HepG2 (cell line): ENCODE measurements at regions not wholly inside any gene's neighbourhood (a gene's known extent, or its start where the extent isn't known, plus 50 kb on each side); places are given as distances from the start of the nearest gene placed in this dataset.

ENCODE experiments used
- ATAC-seq: fragments of 200-7000 bp; cut with Tn5 transposase; 3 replicates; pipeline ENCODE4 v1.9.1; 2020; ENCODE audit warnings: mild to moderate bottlenecking, moderate library complexity
- BruUV-seq: library from RNA; stranded (reverse); fragments of 400-500 nt; replicated peaks from 2 replicates; lab custom pipeline; 2021; lab: Mats Ljungman, UMichigan
- CTCF ChIA-PET: fragments of 300-600 bp; formaldehyde crosslinking; extraction: SDS; loops from one replicate; lab custom pipeline; 2021; ENCODE audit warnings: low total read pairs, inconsistent platforms, low intra/inter-chr PET ratio; lab: Yijun Ruan, JAX
- POLR2A ChIA-PET: fragments of 350-600 bp; sonication (Branson Sonifier 250); formaldehyde crosslinking; loops from one replicate; lab custom pipeline; 2020; ENCODE audit warnings: antibody characterized with exemption, inconsistent platforms; lab: Yijun Ruan, JAX
- DNase-seq: peaks from one replicate; pipeline ENCODE4 v3.0.0-alpha.2; 2015; ENCODE audit warnings: low spot score
- FAIRE-seq: peaks from 3 replicates; lab custom pipeline; 2011; peaks lifted over from hg19 to GRCh38; lab: Jason Lieb, UNC
- H2AFZ ChIP-seq: one replicate; pipeline ENCODE4 v1.6.1; 2011; ENCODE audit warnings: low read length, inconsistent platforms
- H3K27ac ChIP-seq: fragments of 300-600 bp; 3 replicates; pipeline ENCODE4 v1.8.0; 2011; ENCODE audit warnings: mixed run types, mild to moderate bottlenecking, mixed read lengths, low read length, inconsistent platforms; ENCODE audit not compliant: insufficient read depth; ENCODE audit errors: extremely low read length
- H3K27me3 ChIP-seq, 2 experiments: fragments of 200-600 bp in 1 of 2; 2 replicates in 1 of 2; 3 replicates in 1 of 2; pipeline versions ENCODE4 v1.6.0 to v1.8.0; 2011; ENCODE audit warnings: low read length in 2 of 2, mild to moderate bottlenecking in 2 of 2, moderate library complexity in 2 of 2, inconsistent platforms in 1 of 2; ENCODE audit not compliant: insufficient read depth in 2 of 2, control insufficient read depth in 1 of 2
- H3K36me3 ChIP-seq, 2 experiments: fragments of 200-600 bp in 1 of 2; replicated peaks in 1 of 2; 2 replicates in 1 of 2; 3 replicates in 1 of 2; pipeline versions ENCODE4 v1.5.1 to v1.8.0; 2011; ENCODE audit warnings: low read length in 2 of 2, inconsistent platforms in 1 of 2; ENCODE audit not compliant: insufficient read depth in 2 of 2, control insufficient read depth in 1 of 2
- H3K4me1 ChIP-seq: 2 replicates; pipeline ENCODE4 v1.5.1; 2012; ENCODE audit warnings: low read length, inconsistent platforms; ENCODE audit not compliant: insufficient read depth
- H3K4me2 ChIP-seq: 2 replicates; pipeline ENCODE4 v1.6.0; 2011; ENCODE audit warnings: low read depth, low read length, inconsistent platforms
- H3K4me3 ChIP-seq, 3 experiments: fragments of 200-600 bp in 1 of 3; sonication (generic), shearing (Covaris generic) in 1 of 3; replicated peaks in 1 of 3; 2 replicates each; pipeline ENCODE4 v1.5.1; 2011 to 2016; ENCODE audit warnings: low read length in 3 of 3, inconsistent platforms in 2 of 3, low read depth in 2 of 3, mild to moderate bottlenecking in 2 of 3, control low read depth in 1 of 3, mixed read lengths in 1 of 3; ENCODE audit not compliant: insufficient read depth in 1 of 3
- H3K79me2 ChIP-seq: one replicate; pipeline ENCODE4 v1.6.1; 2011; ENCODE audit warnings: low read length, inconsistent platforms; ENCODE audit not compliant: insufficient read depth
- H3K9ac ChIP-seq: 2 replicates; pipeline ENCODE4 v1.6.0; 2011; ENCODE audit warnings: mild to moderate bottlenecking, low read depth, low read length, inconsistent platforms; ENCODE audit not compliant: insufficient read depth
- H3K9me3 ChIP-seq: 2 replicates; pipeline ENCODE4 v1.5.1; 2012; ENCODE audit warnings: mild to moderate bottlenecking, low read length
- H4K20me1 ChIP-seq: 2 replicates; pipeline ENCODE4 v1.6.0; 2011; ENCODE audit warnings: inconsistent platforms, mild to moderate bottlenecking, low read length, moderate library complexity; ENCODE audit not compliant: insufficient read depth
- ETS1 ChIP-seq: sonication (generic); formaldehyde crosslinking; IDR thresholded peaks from 2 replicates; pipeline ENCODE4 v1.4.0; 2020; ENCODE audit warnings: missing genetic modification reagents
- TP53 ChIP-seq: sonication (generic); formaldehyde crosslinking; conservative IDR thresholded peaks from 2 replicates; pipeline ENCODE4 v1.4.0; 2020; ENCODE audit warnings: missing genetic modification reagents
- ZBTB25 ChIP-seq: IDR thresholded peaks from 2 replicates; pipeline ENCODE4 v1.6.1; 2018; ENCODE audit warnings: missing genetic modification reagents
- ZNF761 ChIP-seq: sonication (generic); formaldehyde crosslinking; conservative IDR thresholded peaks from 2 replicates; pipeline ENCODE4 v1.4.0; 2020; ENCODE audit warnings: mild to moderate bottlenecking, missing genetic modification reagents
- ZNF780A ChIP-seq: sonication (generic); formaldehyde crosslinking; IDR thresholded peaks from 2 replicates; pipeline ENCODE4 v1.8.0; 2022; ENCODE audit warnings: mild to moderate bottlenecking, missing genetic modification reagents, moderate library complexity
- ZSCAN29 ChIP-seq: sonication (generic); formaldehyde crosslinking; conservative IDR thresholded peaks from 2 replicates; pipeline ENCODE4 v1.4.0; 2020; ENCODE audit warnings: mild to moderate bottlenecking, missing genetic modification reagents
- WGBS: methylation state at CpG from one replicate; pipeline ENCODE4 v1.1.6; 2017; ENCODE audit warnings: low lambda C conversion rate; 5-methylcytosine and 5-hydroxymethylcytosine counted together
- in situ Hi-C: cut with HindIII; loops from 2 replicates; pipeline ENCODE4 v1.10.0; 2017; ENCODE audit warnings: low pct_unique_long_range_greater_than_20kb; ENCODE audit not compliant: extremely low pct_ligation_motif_present
- intact Hi-C: fragments of 100-400 bp; cut with micrococcal nuclease; formaldehyde crosslinking; loops from one replicate; pipeline ENCODE4 v1.10.0; 2022; ENCODE audit not compliant: unreplicated experiment
- TF ChIP-seq, protein P1 (sequence below): sonication (generic); formaldehyde crosslinking; IDR thresholded peaks from 2 replicates; pipeline ENCODE4 v1.4.0; 2020; ENCODE audit warnings: mild to moderate bottlenecking, missing genetic modification reagents

- Histone ChIP-seq H2AFZ (no peak overlapping the region), H4K20me1 (no peaks in the 10 kb centered on the region), H3K27me3 (no peaks in the 10 kb centered on the region), H3K27ac (no peak overlapping the region), H3K4me2 (no peak overlapping the region), H3K4me1 (no peaks in the 10 kb centered on the region), H3K4me3 (no peak overlapping the region), H3K79me2 (no peaks in the 10 kb centered on the region)
- no peak for DNase-seq
- intact Hi-C loops = no loop called here
- 9% methylated on average over 1 of the region's 1 CpG for WGBS
- no peak for ATAC-seq
- in situ Hi-C loops = no loop called here
- BruUV-seq = no TSS peak
- TF ChIP-seq ETS1 (CRISPR knock-in tag) (no peak), ZBTB25 (CRISPR knock-in tag) (no peak), ZNF761 (CRISPR knock-in tag) (no peak)
- TF ChIP-seq, protein P1, sequence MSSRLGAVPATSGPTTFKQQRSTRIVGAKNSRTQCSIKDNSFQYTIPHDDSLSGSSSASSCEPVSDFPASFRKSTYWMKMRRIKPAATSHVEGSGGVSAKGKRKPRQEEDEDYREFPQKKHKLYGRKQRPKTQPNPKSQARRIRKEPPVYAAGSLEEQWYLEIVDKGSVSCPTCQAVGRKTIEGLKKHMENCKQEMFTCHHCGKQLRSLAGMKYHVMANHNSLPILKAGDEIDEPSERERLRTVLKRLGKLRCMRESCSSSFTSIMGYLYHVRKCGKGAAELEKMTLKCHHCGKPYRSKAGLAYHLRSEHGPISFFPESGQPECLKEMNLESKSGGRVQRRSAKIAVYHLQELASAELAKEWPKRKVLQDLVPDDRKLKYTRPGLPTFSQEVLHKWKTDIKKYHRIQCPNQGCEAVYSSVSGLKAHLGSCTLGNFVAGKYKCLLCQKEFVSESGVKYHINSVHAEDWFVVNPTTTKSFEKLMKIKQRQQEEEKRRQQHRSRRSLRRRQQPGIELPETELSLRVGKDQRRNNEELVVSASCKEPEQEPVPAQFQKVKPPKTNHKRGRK (CRISPR knock-in tag) = no peak
- TF ChIP-seq, all 625 proteins: peak for 0
- Histone ChIP-seq H3K36me3 (no peaks in the 10 kb centered on the region), H3K9me3 (peaks cover 74% of the 10 kb centered on the region), H3K9ac (no peak overlapping the region)
- CTCF ChIA-PET = no interaction called here
- FAIRE-seq = no peak
- POLR2A ChIA-PET = no interaction called here
Observed at GRCh38 chr2:146701183-146701582, 1143.6 kb upstream of the ACVR2A start.

- Histone ChIP-seq H3K4me3 (no peak overlapping the region), H3K27ac (no peak overlapping the region), H3K4me1 (no peaks in the 10 kb centered on the region), H3K9me3 (peaks cover 53% of the 10 kb centered on the region), H3K79me2 (no peaks in the 10 kb centered on the region), H3K27me3 (no peaks in the 10 kb centered on the region), H3K9ac (no peak overlapping the region), H3K4me2 (no peak overlapping the region), H4K20me1 (no peaks in the 10 kb centered on the region), H3K36me3 (no peaks in the 10 kb centered on the region), H2AFZ (no peak overlapping the region)
- in situ Hi-C loops = no loop called here
- intact Hi-C loops = no loop called here
- no peak for FAIRE-seq
- no peak for ATAC-seq
- CTCF ChIA-PET = no interaction called here
- WGBS = 22% methylated on average over 1 of the region's 1 CpG
- no peak for DNase-seq
- peak; percentile 72; the same call in 1 of the 2 replicates for TF ChIP-seq ZNF780A (CRISPR knock-in tag)
- TF ChIP-seq ZSCAN29 (CRISPR knock-in tag) = no peak
- TF ChIP-seq TP53 (CRISPR knock-in tag) = peak; percentile 86; the same call in 1 of the 2 replicates
- BruUV-seq = no TSS peak
- POLR2A ChIA-PET = no interaction called here
Observed at GRCh38 chr2:146697307-146697706, 1147.5 kb upstream of the ACVR2A start.
